ENCODE measurements at regions not wholly inside any gene's neighbourhood (a gene's known extent, or its start where the extent isn't known, plus 50 kb on each side); places are given as distances from the start of the nearest gene placed in this dataset.

GRCh38 chr13:64627654-64628053, 2602.5 kb downstream of the PCDH9 start:
- no peak overlapping the region for H3K4me3 ChIP-seq (ENCODE audit: low read length)
- H3K9me3 ChIP-seq (ENCODE audit: control insufficient read depth, insufficient read depth, low read length): no peaks in the 10 kb centered on the region
- H3K36me3 ChIP-seq (ENCODE audit: control insufficient read depth, low read length): no peaks in the 10 kb centered on the region
- H3K4me1 ChIP-seq (ENCODE audit: control insufficient read depth, low read length): no peaks in the 10 kb centered on the region
- H3F3A ChIP-seq (ENCODE audit: control insufficient read depth, insufficient read depth): no peaks in the 10 kb centered on the region
- H3K79me2 ChIP-seq (ENCODE audit: control insufficient read depth, low read length): no peaks in the 10 kb centered on the region
- H3K27me3 ChIP-seq (ENCODE audit: control insufficient read depth, low read length): no peaks in the 10 kb centered on the region
- no peak overlapping the region for H3K4me2 ChIP-seq (ENCODE audit: low read length)
- no peak overlapping the region for H3K27ac ChIP-seq (ENCODE audit: low read depth, low read length)
- H3K9me2 ChIP-seq (replicated peaks; ENCODE audit: control insufficient read depth, low read length): no peaks in the 10 kb centered on the region
- no peaks in the 10 kb centered on the region for H4K20me1 ChIP-seq (ENCODE audit: control insufficient read depth, insufficient read depth, low read depth, low read length)
- TF ChIP-seq EZH2phosphoT487 (IDR thresholded peaks at IDR 0.05; ENCODE audit: borderline replicate concordance, low read length): no peak
- TF ChIP-seq, protein P1, sequence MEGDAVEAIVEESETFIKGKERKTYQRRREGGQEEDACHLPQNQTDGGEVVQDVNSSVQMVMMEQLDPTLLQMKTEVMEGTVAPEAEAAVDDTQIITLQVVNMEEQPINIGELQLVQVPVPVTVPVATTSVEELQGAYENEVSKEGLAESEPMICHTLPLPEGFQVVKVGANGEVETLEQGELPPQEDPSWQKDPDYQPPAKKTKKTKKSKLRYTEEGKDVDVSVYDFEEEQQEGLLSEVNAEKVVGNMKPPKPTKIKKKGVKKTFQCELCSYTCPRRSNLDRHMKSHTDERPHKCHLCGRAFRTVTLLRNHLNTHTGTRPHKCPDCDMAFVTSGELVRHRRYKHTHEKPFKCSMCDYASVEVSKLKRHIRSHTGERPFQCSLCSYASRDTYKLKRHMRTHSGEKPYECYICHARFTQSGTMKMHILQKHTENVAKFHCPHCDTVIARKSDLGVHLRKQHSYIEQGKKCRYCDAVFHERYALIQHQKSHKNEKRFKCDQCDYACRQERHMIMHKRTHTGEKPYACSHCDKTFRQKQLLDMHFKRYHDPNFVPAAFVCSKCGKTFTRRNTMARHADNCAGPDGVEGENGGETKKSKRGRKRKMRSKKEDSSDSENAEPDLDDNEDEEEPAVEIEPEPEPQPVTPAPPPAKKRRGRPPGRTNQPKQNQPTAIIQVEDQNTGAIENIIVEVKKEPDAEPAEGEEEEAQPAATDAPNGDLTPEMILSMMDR (IDR thresholded peaks at IDR 0.05; ENCODE audit: low read depth, low read length, poor library complexity, severe bottlenecking): no peak

GRCh38 chr13:64626105-64626504, 2604.0 kb downstream of the PCDH9 start:
- no peaks in the 10 kb centered on the region for H3K27me3 ChIP-seq (ENCODE audit: control insufficient read depth, low read length)
- H3K4me1 ChIP-seq (ENCODE audit: control insufficient read depth, low read length): no peaks in the 10 kb centered on the region
- no peak overlapping the region for H3K27ac ChIP-seq (ENCODE audit: low read depth, low read length)
- no peak for TF ChIP-seq EZH2phosphoT487 (IDR thresholded peaks at IDR 0.05; ENCODE audit: borderline replicate concordance, low read length)
- TF ChIP-seq, protein P1 (IDR thresholded peaks at IDR 0.05; ENCODE audit: low read depth, low read length, poor library complexity, severe bottlenecking): no peak
- no peaks in the 10 kb centered on the region for H3K36me3 ChIP-seq (ENCODE audit: control insufficient read depth, low read length)
- no peak overlapping the region for H3K4me2 ChIP-seq (ENCODE audit: low read length)
- no peaks in the 10 kb centered on the region for H4K20me1 ChIP-seq (ENCODE audit: control insufficient read depth, insufficient read depth, low read depth, low read length)
- H3K9me3 ChIP-seq (ENCODE audit: control insufficient read depth, insufficient read depth, low read length): no peaks in the 10 kb centered on the region
- no peaks in the 10 kb centered on the region for H3K9me2 ChIP-seq (replicated peaks; ENCODE audit: control insufficient read depth, low read length)
- no peaks in the 10 kb centered on the region for H3K79me2 ChIP-seq (ENCODE audit: control insufficient read depth, low read length)
- no peaks in the 10 kb centered on the region for H3F3A ChIP-seq (ENCODE audit: control insufficient read depth, insufficient read depth)
- H3K4me3 ChIP-seq (ENCODE audit: low read length): no peak overlapping the region

GRCh38 chr13:64617231-64617630, 2612.9 kb downstream of the PCDH9 start:
- no peaks in the 10 kb centered on the region for H4K20me1 ChIP-seq (ENCODE audit: control insufficient read depth, insufficient read depth, low read depth, low read length)
- no peak overlapping the region for H3K27ac ChIP-seq (ENCODE audit: low read depth, low read length)
- no peak for TF ChIP-seq EZH2phosphoT487 (IDR thresholded peaks at IDR 0.05; ENCODE audit: borderline replicate concordance, low read length)
- TF ChIP-seq, protein P1 (IDR thresholded peaks at IDR 0.05; ENCODE audit: low read depth, low read length, poor library complexity, severe bottlenecking): no peak
- H3K4me1 ChIP-seq (ENCODE audit: control insufficient read depth, low read length): no peaks in the 10 kb centered on the region
- H3K4me2 ChIP-seq (ENCODE audit: low read length): no peak overlapping the region
- no peaks in the 10 kb centered on the region for H3K27me3 ChIP-seq (ENCODE audit: control insufficient read depth, low read length)
- H3F3A ChIP-seq (ENCODE audit: control insufficient read depth, insufficient read depth): no peaks in the 10 kb centered on the region
- H3K4me3 ChIP-seq (ENCODE audit: low read length): no peak overlapping the region
- no peaks in the 10 kb centered on the region for H3K79me2 ChIP-seq (ENCODE audit: control insufficient read depth, low read length)
- no peaks in the 10 kb centered on the region for H3K9me2 ChIP-seq (replicated peaks; ENCODE audit: control insufficient read depth, low read length)
- H3K9me3 ChIP-seq (ENCODE audit: control insufficient read depth, insufficient read depth, low read length): no peaks in the 10 kb centered on the region
- H3K36me3 ChIP-seq (ENCODE audit: control insufficient read depth, low read length): no peaks in the 10 kb centered on the region

DNA sequence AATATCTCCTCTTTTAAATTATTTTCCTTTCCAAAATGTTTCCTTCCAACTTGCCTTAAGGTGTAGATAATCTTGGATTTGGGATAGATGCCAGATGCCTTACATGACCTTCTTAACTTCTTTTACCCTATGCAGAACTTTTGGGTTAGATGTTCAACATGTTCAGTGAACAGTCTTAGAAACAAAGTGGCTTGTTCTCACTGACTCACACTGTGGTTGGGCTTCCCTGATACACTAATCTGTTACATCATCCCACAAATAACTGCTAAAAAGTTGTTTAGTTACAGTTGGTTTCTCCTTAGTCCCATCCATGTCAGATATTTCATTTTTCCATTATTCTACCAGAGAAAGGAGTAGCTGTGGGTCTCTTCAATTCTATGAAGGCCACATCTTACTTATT, 2638.2 kb downstream of the PCDH9 start:
- no peaks in the 10 kb centered on the region for H3K36me3 ChIP-seq (ENCODE audit: control insufficient read depth, low read length)
- no peak overlapping the region for H3K27ac ChIP-seq (ENCODE audit: low read depth, low read length)
- no peaks in the 10 kb centered on the region for H3K79me2 ChIP-seq (ENCODE audit: control insufficient read depth, low read length)
- H4K20me1 ChIP-seq (ENCODE audit: control insufficient read depth, insufficient read depth, low read depth, low read length): no peaks in the 10 kb centered on the region
- no peaks in the 10 kb centered on the region for H3K4me1 ChIP-seq (ENCODE audit: control insufficient read depth, low read length)
- no peaks in the 10 kb centered on the region for H3F3A ChIP-seq (ENCODE audit: control insufficient read depth, insufficient read depth)
- H3K4me3 ChIP-seq (ENCODE audit: low read length): no peak overlapping the region
- H3K9me2 ChIP-seq (replicated peaks; ENCODE audit: control insufficient read depth, low read length): no peaks in the 10 kb centered on the region
- H3K27me3 ChIP-seq (ENCODE audit: control insufficient read depth, low read length): no peaks in the 10 kb centered on the region
- H3K4me2 ChIP-seq (ENCODE audit: low read length): no peak overlapping the region
- no peaks in the 10 kb centered on the region for H3K9me3 ChIP-seq (ENCODE audit: control insufficient read depth, insufficient read depth, low read length)
- no peak for TF ChIP-seq EZH2phosphoT487 (IDR thresholded peaks at IDR 0.05; ENCODE audit: borderline replicate concordance, low read length)
- TF ChIP-seq, protein P1 (IDR thresholded peaks at IDR 0.05; ENCODE audit: low read depth, low read length, poor library complexity, severe bottlenecking): no peak
